HCT116 (cell line): ENCODE measurements at regions not wholly inside any gene's neighbourhood (a gene's known extent, or its start where the extent isn't known, plus 50 kb on each side); places are given as distances from the start of the nearest gene placed in this dataset.

Experiments used
- ATF3 ChIP-seq: IDR thresholded peaks from 2 replicates; pipeline ENCODE4 v1.6.1; 2012
- CTCF ChIP-seq, 3 experiments: fragments of 200-600 bp in 1 of 3; sonication (generic) in 1 of 3; IDR thresholded peaks in 2 of 3; conservative IDR thresholded peaks in 1 of 3; 2 replicates each; pipeline ENCODE4 v1.5.1; 2012 to 2017; ENCODE audit warnings: low read depth in 2 of 3, low read length in 2 of 3, antibody characterized with exemption in 1 of 3, borderline replicate concordance in 1 of 3, control low read depth in 1 of 3, mild to moderate bottlenecking in 1 of 3, mixed read lengths in 1 of 3, mixed run types in 1 of 3, moderate library complexity in 1 of 3; ENCODE audit not compliant: insufficient read depth in 1 of 3
- EZH2 ChIP-seq: fragments of 200-600 bp; sonication (generic); IDR thresholded peaks from 2 replicates; pipeline ENCODE4 v1.6.1; 2017; ENCODE audit warnings: antibody characterized with exemption, mixed run types
- JUND ChIP-seq: IDR thresholded peaks from 2 replicates; pipeline ENCODE4 v1.6.1; 2012
- POLR2A ChIP-seq: IDR thresholded peaks from 2 replicates; pipeline ENCODE4 v1.7.0; 2011; ENCODE audit warnings: borderline replicate concordance; ENCODE audit not compliant: insufficient read depth, insufficient read length; ENCODE audit errors: extremely low read depth
- YY1 ChIP-seq: IDR thresholded peaks from 2 replicates; pipeline ENCODE4 v1.6.1; 2011; ENCODE audit warnings: low read length, low read depth, moderate library complexity, mild to moderate bottlenecking; ENCODE audit not compliant: insufficient replicate concordance; ENCODE audit errors: extremely low read depth
- TF ChIP-seq, protein P1 (sequence below): IDR thresholded peaks from 2 replicates; pipeline ENCODE4 v1.6.1; 2012; ENCODE audit warnings: low read depth

- TF ChIP-seq CTCF (IDR thresholded peaks at IDR 0.05 in 2 of 3, conservative IDR thresholded peaks at IDR 0.05 in 1 of 3; ENCODE audit: borderline replicate concordance in 1 of 3, insufficient read depth in 1 of 3, low read depth in 2 of 3, low read length in 2 of 3) (no peak), POLR2A (no peak), EZH2 (no peak), JUND (no peak), ATF3 (no peak), YY1 (no peak)
- TF ChIP-seq, protein P1, sequence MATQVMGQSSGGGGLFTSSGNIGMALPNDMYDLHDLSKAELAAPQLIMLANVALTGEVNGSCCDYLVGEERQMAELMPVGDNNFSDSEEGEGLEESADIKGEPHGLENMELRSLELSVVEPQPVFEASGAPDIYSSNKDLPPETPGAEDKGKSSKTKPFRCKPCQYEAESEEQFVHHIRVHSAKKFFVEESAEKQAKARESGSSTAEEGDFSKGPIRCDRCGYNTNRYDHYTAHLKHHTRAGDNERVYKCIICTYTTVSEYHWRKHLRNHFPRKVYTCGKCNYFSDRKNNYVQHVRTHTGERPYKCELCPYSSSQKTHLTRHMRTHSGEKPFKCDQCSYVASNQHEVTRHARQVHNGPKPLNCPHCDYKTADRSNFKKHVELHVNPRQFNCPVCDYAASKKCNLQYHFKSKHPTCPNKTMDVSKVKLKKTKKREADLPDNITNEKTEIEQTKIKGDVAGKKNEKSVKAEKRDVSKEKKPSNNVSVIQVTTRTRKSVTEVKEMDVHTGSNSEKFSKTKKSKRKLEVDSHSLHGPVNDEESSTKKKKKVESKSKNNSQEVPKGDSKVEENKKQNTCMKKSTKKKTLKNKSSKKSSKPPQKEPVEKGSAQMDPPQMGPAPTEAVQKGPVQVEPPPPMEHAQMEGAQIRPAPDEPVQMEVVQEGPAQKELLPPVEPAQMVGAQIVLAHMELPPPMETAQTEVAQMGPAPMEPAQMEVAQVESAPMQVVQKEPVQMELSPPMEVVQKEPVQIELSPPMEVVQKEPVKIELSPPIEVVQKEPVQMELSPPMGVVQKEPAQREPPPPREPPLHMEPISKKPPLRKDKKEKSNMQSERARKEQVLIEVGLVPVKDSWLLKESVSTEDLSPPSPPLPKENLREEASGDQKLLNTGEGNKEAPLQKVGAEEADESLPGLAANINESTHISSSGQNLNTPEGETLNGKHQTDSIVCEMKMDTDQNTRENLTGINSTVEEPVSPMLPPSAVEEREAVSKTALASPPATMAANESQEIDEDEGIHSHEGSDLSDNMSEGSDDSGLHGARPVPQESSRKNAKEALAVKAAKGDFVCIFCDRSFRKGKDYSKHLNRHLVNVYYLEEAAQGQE = no peak
Measured at GRCh38 chr14:97198813-97199212, 401.6 kb downstream of the VRK1 start.
